ENCODE measurements at regions not wholly inside any gene's neighbourhood (a gene's known extent, or its start where the extent isn't known, plus 50 kb on each side); places are given as distances from the start of the nearest gene placed in this dataset.

DNA sequence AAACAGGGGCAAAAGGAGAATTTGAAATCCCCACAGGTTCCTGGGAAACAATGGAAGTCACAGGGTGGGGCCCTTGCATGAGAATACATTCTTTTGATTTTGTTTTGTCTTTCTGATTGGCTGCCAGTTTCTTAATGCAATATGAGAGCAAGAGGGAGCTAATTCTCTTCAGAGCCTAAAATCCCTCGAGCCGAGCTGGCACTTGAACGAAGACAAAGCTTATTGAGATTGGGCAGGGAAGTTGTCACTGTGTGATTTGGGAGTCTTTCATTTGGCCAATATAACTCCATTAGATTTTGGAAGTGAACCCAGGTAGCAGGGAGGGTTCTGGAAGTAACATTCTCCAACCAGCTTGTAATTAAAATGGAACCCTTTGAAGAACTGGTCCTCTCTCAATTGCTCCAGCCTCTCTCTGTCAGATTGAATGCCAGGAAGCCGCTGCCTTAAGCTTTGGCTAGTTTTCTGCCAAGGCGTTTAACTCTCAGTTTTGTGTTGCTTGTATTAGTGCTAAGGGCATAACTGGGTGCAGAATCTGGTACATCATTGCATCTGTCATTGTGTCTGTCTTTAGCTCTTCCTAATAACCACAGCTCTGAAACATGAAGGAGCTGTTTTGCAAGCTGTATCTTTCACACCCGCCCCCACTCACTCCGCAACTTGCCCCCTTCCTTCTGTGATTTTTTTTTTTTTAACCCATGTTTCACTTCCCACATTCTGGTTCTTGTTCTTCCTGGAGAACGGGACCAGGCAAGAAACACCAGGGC, 272.0 kb downstream of the MAF start:
- ChIA-PET CTCF (no interaction called here), POLR2A (no interaction called here)
- Mint-ChIP-seq H3K4me1 (peaks cover 4% of the 10 kb centered on the region), H3K9me3 (no peaks in the 10 kb centered on the region), H3K27me3 (peaks cover 32% of the 10 kb centered on the region), H3K36me3 (ENCODE audit: low read depth) (no peaks in the 10 kb centered on the region), H3K27ac (no peak overlapping the region), H3K4me3 (no peak overlapping the region)
- intact Hi-C loops (cut with micrococcal nuclease), result no loop called here
- DNase-seq (no peak), ATAC-seq (ENCODE audit: low read depth) (no peak)
- TF ChIP-seq, protein P1, sequence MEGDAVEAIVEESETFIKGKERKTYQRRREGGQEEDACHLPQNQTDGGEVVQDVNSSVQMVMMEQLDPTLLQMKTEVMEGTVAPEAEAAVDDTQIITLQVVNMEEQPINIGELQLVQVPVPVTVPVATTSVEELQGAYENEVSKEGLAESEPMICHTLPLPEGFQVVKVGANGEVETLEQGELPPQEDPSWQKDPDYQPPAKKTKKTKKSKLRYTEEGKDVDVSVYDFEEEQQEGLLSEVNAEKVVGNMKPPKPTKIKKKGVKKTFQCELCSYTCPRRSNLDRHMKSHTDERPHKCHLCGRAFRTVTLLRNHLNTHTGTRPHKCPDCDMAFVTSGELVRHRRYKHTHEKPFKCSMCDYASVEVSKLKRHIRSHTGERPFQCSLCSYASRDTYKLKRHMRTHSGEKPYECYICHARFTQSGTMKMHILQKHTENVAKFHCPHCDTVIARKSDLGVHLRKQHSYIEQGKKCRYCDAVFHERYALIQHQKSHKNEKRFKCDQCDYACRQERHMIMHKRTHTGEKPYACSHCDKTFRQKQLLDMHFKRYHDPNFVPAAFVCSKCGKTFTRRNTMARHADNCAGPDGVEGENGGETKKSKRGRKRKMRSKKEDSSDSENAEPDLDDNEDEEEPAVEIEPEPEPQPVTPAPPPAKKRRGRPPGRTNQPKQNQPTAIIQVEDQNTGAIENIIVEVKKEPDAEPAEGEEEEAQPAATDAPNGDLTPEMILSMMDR (IDR thresholded peaks at IDR 0.05), result no peak

DNA sequence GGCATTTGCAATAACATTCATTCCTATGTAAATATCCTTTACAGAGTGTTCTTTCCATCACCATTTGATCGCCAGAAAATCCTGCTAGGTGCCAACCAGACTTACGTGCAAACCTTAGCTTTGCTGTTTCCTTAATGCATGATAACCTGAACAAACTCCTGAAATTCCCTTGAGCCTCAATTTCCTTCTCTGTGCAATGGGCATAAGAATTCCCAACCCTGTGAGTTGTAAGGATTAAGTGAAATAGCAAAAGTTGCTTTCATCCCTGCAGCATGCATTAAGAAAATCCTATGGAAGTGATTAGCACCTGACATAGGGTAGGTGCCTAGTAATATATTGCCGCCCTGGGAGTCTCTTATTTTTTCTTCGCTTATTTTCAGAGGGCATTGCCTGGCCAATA, 272.7 kb downstream of the MAF start:
- no peak for ATAC-seq (ENCODE audit: low read depth)
- Mint-ChIP-seq H3K4me1 (peaks cover 4% of the 10 kb centered on the region), H3K27ac (no peak overlapping the region), H3K4me3 (no peak overlapping the region), H3K36me3 (ENCODE audit: low read depth) (no peaks in the 10 kb centered on the region), H3K27me3 (peaks cover 30% of the 10 kb centered on the region), H3K9me3 (no peaks in the 10 kb centered on the region)
- intact Hi-C loops (cut with micrococcal nuclease), result no loop called here
- ChIA-PET CTCF (no interaction called here), POLR2A (no interaction called here)
- DNase-seq, result no peak
- TF ChIP-seq, protein P1 (IDR thresholded peaks at IDR 0.05), result no peak

DNA sequence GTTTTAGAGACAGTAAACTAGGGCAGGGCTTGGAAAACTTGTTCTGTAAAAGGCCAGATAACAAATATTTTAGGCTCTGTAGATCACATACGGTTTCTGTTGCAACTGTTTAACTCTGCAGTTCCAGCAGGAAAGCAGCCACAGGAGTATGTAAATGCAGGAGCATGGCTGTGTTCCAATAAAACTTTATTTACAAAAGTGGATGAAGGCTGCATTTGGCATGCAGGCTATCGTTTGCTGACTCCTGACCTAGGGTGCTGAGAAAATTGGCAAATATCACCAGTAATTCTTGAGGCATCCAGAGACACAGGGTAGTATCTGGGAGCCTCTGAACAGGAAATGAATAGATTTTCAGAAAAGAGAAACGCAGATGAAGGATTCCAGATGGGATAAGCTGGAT, 274.0 kb downstream of the MAF start:
- POLR2A ChIA-PET, result no interaction called here
- intact Hi-C loops (cut with micrococcal nuclease), result no loop called here
- TF ChIP-seq, protein P1 (IDR thresholded peaks at IDR 0.05), result no peak
- DNase-seq (no peak), ATAC-seq (ENCODE audit: low read depth) (no peak)
- CTCF ChIA-PET, result no interaction called here
- H3K4me1 Mint-ChIP-seq, result peaks cover 4% of the 10 kb centered on the region
- H3K9me3 Mint-ChIP-seq, result no peaks in the 10 kb centered on the region
- no peak overlapping the region for H3K4me3 Mint-ChIP-seq
- peaks cover 35% of the 10 kb centered on the region for H3K27me3 Mint-ChIP-seq
- H3K36me3 Mint-ChIP-seq (ENCODE audit: low read depth), result no peaks in the 10 kb centered on the region
- H3K27ac Mint-ChIP-seq, result no peak overlapping the region

DNA sequence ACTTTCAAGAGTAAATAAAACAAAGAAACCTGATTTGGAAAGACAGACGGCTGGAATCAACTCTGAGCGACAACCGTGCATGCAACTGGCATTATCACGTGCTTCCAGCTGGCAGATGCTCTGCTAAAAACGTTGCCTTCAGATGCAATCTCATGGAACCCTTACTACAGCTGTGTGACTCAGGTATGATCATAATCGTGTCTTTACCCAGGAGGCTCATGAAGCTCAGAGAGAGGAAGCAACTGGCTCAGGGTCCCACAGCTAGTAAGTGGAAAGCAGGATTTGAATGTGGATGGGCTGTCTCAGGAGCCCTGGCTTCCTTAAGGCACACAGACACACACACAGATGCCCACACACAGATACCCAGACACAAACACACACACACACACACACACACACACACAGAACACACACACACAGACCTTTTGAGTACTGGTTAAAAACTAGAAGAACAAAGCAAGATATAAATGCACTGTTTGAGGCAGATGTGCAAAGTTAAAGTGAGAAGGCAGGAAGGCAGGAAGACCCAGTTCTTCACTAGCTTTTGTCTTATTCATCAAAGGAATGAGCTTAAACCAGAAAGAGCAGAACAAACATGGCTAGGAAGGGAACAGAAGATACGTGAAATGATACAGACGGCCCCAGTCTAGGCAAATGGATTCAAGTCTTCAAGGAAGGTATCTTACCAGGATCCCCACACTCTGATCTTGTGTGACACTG, 275.2 kb downstream of the MAF start:
- ChIA-PET CTCF (no interaction called here), POLR2A (no interaction called here)
- intact Hi-C loops (cut with micrococcal nuclease), result no loop called here
- ATAC-seq (ENCODE audit: low read depth), result no peak
- TF ChIP-seq, protein P1 (IDR thresholded peaks at IDR 0.05), result no peak
- no peak for DNase-seq
- peaks cover 4% of the 10 kb centered on the region for H3K4me1 Mint-ChIP-seq
- no peaks in the 10 kb centered on the region for H3K9me3 Mint-ChIP-seq
- no peak overlapping the region for H3K27ac Mint-ChIP-seq
- no peaks in the 10 kb centered on the region for H3K36me3 Mint-ChIP-seq (ENCODE audit: low read depth)
- H3K4me3 Mint-ChIP-seq, result no peak overlapping the region
- peaks cover 39% of the 10 kb centered on the region for H3K27me3 Mint-ChIP-seq

DNA sequence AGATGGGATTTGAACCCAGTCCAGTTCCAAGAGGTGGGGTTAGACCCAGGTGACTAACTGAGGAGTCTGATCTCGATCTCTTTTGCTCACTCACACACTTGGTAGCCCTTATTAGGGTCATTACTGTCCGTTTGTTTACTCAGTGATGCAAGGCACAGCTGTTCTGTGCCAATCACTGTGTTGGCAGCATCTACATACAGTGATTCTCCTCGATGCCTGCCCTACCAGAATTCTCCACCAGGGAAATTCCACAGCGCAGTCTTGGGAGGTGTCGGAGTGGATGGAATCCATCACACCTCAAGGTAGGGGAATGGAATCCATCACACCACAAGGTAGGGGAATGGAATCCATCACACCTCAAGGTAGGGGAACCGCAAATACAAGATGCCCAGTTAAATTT, 279.6 kb downstream of the MAF start:
- POLR2A ChIA-PET, result no interaction called here

More for the DNA sequence above, 279.6 kb downstream of the MAF start:
- Mint-ChIP-seq H3K9me3 (no peaks in the 10 kb centered on the region), H3K4me3 (no peak overlapping the region), H3K4me1 (peaks cover 5% of the 10 kb centered on the region), H3K36me3 (ENCODE audit: low read depth) (no peaks in the 10 kb centered on the region), H3K27ac (no peak overlapping the region), H3K27me3 (peaks cover 41% of the 10 kb centered on the region)
- no peak for ATAC-seq (ENCODE audit: low read depth)
- intact Hi-C loops (cut with micrococcal nuclease), result no loop called here
- CTCF ChIA-PET, result no interaction called here
- TF ChIP-seq, protein P1 (IDR thresholded peaks at IDR 0.05), result no peak
- DNase-seq, result no peak
